Fibroblast of villous mesenchyme (primary cell): ENCODE measurements at regions not wholly inside any gene's neighbourhood (a gene's known extent, or its start where the extent isn't known, plus 50 kb on each side); places are given as distances from the start of the nearest gene placed in this dataset.

Experiments
- DNase-seq: peaks from one replicate; pipeline ENCODE4 v3.0.0-alpha.2; 2010; ENCODE audit warnings: low read depth
- H3K4me3 ChIP-seq: 2 replicates; pipeline ENCODE4 v1.5.1; 2011; ENCODE audit warnings: low read depth, mild to moderate bottlenecking, low read length
- CTCF ChIP-seq: IDR thresholded peaks from 2 replicates; pipeline ENCODE4 v1.5.1; 2012; ENCODE audit warnings: low read depth, mild to moderate bottlenecking, low read length; ENCODE audit not compliant: insufficient read depth

- no peak for TF ChIP-seq CTCF
- H3K4me3 ChIP-seq = no peak overlapping the region
- DNase-seq = no peak
Measured at GRCh38 chr4:83768146-83768545, 232.2 kb downstream of the GPAT3 start.

- TF ChIP-seq CTCF = no peak
- H3K4me3 ChIP-seq = no peak overlapping the region
- no peak for DNase-seq
Measured at GRCh38 chr4:83767067-83767466, 231.2 kb downstream of the GPAT3 start.

- no peak for DNase-seq
- no peak for TF ChIP-seq CTCF
- no peak overlapping the region for H3K4me3 ChIP-seq
Measured at GRCh38 chr4:83759611-83760010, 223.7 kb downstream of the GPAT3 start.

GRCh38 chr4:83758285-83758684 lies 222.4 kb downstream of the GPAT3 start:
- TF ChIP-seq CTCF = no peak
- no peak overlapping the region for H3K4me3 ChIP-seq
- DNase-seq = no peak

GRCh38 chr4:83757121-83757621 lies 221.3 kb downstream of the GPAT3 start:
- TF ChIP-seq CTCF = no peak
- DNase-seq = no peak
- no peak overlapping the region for H3K4me3 ChIP-seq

GRCh38 chr4:83753260-83753659 lies 217.4 kb downstream of the GPAT3 start:
- no peak overlapping the region for H3K4me3 ChIP-seq
- no peak for DNase-seq
- TF ChIP-seq CTCF = no peak

- DNase-seq = no peak
- no peak for TF ChIP-seq CTCF
Measured at GRCh38 chr4:83751336-83751949, 215.5 kb downstream of the GPAT3 start.

More at GRCh38 chr4:83751336-83751949, 215.5 kb downstream of the GPAT3 start:
- H3K4me3 ChIP-seq = no peak overlapping the region
